Hematopoietic multipotent progenitor cell treated with erythropoietin and hydrocortisone succinate and interleukin-3 and kit ligand, for 8 days (in vitro differentiated cells): ENCODE measurements at regions not wholly inside any gene's neighbourhood (a gene's known extent, or its start where the extent isn't known, plus 50 kb on each side); places are given as distances from the start of the nearest gene placed in this dataset.

Experiments
- DNase-seq: peaks from one replicate; pipeline ENCODE4 v3.0.0-alpha.2; 2015

DNA sequence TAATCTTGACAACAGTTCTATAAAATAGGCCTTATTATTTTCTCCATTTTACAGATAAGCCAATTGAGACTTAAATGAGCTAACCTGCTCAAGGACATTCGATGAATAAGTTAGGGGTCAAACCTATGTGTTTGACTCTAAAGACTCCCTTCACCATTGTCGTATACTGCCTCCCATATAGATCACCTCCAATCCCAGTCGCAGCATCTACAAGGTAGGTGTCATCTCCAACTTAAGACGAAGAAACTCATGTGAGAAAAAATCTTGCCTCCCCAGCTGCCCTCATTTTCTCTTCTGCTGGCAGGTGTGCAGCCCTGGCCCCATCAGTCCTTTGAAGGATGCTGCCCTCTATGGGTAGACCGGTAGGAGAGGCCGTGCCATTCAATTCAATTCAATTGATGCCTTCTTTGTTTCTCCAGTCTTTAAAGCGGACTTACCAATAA, 75.2 kb upstream of the SMARCA2 start:
- DNase-seq: peak; percentile 24

DNA sequence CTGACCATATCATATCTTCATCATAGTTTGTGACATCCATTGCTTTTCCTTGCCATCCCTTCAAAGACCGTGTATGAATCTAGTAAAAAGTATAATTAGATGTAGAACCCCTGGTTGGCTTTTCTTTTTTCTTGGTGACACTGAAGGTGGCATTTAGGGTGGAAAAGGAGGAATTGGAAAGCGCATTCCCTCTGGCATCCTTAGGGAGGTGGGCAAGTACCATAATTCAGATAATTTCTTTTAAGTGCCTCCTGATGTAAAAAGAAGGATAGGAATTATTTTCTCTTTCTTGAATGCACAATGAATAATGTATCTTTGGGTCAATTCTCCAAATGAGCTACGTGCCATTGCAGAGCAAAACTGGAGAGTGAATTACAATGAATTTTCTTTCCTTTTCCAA, 73.2 kb upstream of the SMARCA2 start:
- DNase-seq: peak; percentile 2

DNA sequence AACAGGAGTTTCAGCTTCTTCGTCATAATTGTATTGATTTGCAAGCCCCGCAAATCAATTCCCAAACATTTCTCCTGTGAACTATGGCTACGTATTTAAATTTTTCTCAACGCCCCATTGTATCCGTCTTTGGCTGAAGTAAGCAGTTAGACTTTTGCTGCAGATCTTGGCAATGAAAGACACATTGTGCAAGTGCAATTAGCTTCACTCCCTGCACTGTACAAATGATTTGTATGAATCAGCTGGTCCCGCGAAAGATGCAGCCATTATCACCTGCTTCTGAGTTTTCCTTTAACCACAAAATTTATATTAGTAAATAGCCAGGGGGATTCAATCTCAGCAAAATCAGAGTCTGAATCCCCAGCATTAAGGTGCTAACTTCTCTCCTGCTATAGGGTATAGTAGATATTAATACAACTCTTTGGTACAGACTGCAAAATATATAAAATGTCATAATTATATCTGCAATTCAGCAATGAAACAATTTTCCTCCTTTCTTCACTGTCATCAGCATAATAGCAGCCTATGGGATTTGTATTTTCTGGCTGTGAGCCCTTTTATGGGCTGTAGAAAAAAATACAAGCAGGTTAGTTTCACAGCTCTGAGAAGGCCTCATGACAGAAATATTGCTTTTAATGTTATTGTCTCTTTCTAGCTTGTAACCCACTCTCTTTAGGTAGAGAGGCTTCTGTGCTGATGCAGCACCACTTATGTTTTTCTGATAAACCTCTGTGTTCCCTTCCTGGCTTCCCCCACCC, 68.4 kb upstream of the SMARCA2 start:
- DNase-seq: no peak

DNA sequence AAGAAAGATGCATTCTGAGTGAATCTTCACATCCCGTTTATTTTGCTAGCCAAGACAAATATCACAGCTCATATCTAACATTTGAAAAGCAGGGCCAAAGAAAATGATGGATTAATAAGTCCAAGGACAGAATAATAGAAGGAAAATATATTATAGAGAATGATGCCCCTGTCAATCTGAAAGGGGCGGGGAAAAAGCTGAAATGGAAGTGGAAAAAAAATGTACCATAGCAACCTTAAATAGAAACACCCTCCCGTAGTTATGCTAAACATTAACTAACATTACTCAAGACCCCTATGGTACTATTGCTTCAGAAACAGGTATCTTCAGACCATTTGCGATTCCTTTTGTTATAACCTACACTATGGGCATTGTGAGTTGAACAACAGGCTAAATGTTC, 67.7 kb upstream of the SMARCA2 start:
- no peak for DNase-seq

DNA sequence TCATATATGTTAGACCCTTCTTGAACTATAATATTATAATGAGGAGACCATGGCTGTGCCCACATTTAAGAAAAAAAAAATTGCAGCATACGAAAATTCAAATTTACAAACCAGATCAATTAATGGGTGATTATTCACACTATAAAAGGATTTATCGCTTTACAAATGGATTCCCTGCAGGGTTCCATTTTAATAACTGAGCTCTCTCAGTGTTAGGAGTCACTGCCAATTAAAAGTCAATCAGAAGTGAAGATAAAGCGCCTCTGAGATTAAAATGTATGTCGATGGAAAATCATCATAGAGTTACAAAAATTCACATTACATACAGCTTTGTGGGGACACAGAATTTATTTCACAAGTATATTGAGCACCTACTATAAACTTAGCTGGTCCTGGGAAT, 66.6 kb upstream of the SMARCA2 start:
- DNase-seq: no peak

DNA sequence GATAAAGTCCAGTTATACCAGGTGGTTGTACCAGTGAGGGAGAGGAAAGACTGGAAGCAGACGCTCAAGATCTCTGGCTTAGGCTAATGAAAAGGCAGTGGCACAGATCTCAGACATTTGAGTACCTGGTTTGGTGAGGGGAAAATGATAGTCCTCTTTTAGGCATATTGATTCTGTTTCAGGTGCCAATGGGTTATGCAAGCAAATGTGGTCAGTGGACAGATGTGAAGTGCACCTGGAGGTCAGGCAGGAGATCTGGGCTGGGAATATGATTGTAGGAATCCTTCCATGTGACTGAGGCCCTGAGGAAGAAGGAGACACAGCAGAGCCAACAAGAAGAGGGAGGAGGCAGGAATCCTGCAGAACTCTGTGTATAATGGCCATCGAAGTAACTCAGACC, 63.7 kb upstream of the SMARCA2 start:
- no peak for DNase-seq

DNA sequence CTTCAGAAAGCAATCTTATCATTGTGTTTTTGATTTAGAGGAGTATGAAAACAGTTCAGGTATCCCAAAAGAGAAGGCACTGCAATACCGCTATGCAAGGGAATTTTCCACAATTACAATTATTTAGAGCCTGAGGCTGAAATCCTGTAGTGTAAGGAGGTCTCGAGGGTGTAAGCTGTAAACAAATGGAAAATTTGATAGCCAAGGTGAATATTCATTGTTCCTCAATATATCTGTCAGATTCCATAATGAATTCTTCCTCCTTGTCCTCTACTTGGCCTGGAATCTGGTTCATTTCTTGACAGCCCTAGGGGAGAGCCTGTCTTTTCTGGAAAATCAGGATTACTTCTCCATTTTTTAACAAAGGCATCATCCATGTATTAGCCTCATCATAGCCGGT, 63.1 kb upstream of the SMARCA2 start:
- no peak for DNase-seq

DNA sequence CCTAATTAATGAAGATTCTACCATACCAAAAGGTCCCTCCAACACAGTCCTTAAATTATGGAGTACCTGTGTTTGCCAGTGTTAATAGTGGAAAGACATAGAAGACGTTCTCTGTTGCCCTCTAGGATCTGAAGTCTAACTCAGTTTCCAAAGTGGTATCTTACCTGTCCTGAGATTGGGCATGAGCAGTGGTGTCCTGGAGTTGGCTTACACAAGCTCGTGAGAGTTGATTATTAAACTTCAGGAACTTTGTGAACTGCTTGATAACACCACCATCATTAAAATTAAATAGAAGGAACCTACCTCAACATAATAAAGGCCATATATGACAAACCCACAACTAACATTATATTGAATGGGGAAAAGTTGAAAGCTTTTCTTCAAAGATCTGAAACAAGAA, 60.9 kb upstream of the SMARCA2 start:
- no peak for DNase-seq

DNA sequence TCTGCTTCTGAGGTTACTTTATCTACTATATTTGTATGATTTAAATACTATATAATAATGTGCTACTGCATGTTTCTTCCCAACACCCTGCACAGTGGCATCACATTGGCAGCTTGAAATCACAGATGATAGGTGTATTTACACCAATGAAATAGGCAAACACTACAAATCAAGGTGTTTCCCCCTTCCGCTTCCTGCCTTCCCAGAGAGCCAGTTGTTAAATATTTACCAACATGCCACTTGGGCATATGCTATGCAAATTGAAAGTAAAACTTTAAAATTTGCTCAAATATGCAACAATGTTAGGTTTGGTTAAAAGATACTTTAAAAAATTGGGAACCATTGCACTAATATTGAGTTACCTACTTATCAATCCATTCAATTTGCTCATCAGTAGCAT, 58.2 kb upstream of the SMARCA2 start:
- no peak for DNase-seq

DNA sequence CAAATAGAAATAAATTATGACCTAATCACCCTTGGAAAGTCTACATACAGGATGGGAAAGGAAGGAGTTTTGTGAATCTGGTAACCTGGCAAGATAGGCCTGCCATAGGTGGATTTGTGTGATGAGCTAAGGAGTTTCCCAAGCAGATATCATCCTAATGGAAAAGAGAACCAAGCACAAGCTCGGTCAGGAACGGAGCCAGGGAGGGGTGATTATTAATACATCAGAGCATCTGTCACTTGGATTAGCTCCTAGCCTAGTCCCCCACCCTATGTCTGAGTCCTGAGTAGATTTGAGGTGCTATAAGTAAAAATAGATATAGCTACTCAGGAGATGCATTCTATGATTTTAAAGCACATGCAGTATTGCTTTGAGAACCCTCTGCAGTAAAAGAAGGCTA, 57.3 kb upstream of the SMARCA2 start:
- DNase-seq: no peak

DNA sequence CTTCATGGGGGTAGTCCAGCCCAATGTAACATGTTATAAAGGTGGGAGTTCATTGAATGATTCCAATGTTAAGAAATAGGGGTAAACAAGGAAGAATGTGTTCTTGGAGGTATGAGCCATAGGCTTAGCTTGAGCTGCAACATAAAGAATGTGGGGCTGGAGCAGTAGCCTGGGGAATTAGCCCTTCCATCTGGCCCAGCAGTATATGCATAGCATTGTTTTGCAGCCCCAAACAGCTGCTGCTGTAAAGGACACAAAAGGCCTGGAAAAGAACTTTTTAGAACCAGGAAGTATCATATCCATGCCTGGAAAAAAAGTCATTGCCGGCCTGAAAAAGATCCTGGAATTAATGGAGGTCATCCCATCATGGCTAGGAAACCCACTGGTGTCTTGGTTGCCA, 55.8 kb upstream of the SMARCA2 start:
- no peak for DNase-seq

DNA sequence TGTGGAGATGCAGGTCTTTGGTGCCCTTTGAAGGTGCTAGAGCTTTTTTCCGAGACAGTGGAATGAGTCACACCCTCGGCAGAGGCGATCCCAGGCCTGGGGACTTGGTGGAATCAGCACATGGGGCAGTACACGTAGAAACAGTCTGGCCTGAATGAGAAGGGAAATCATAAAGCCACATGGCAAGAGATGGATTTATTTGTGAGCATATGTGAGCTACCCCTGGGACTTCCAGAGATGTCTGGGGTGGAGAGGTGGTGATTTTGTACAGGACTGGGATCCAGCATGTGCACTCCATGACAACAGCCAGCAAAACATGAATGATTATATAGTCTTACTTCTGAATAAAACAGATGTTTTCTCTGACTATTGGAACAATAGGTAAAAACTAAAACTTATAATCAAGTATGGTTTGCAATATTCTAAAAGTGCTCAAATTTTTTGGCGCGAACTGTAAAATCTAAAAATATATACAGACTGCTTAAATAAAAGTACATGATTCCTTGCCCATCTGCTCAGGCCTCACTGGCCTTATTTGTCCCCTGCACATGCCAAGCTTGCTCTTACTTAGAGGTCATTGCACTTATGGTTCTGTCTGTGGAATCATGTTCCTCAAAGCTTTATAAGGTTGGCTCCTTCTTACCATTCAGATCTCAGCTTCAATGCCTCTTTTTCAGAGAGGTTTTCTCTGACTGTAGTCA, 54.7 kb upstream of the SMARCA2 start:
- no peak for DNase-seq

DNA sequence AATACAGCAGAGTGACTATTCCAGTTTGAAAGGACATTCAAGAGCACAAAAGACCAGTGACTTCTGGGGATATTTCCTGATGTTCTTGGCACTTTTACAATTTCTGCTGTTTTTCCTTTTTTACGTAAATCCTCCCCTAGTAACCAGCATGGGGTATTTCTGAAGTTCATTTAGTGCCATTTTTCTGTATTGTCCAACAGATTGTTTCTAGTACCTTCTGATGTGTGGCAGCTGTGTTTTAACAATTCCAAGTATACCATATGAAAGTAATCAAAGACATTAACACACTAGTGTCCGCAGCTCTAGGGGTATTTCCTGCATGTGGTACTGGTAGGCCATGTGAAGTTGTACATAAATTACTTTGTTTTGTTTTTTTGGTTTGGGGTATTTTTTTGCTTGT, 53.0 kb upstream of the SMARCA2 start:
- DNase-seq: no peak

DNA sequence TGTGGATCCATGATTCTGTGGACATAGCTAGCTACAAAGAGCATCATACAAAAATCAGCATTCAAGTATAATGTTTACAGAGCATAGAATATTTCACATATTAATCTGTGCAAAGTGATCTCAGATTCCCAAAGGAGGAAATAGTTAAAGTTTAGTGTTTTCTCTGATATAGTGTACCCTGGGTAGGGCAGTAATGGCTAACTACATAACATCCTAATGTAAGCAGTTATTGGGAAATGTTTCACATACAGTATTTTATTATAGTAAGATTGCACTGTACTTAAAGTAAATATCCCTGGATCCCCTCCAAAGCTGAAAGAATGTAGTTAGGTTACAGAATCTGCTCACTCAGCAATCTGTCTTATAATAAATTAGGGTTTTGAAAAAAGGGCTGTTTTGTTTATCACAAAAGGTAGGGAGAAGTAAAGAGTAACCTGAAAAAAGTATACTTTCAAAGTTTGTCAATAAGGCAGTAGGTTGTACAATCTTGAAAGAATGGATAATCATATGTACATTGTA, 52.5 kb upstream of the SMARCA2 start:
- no peak for DNase-seq

DNA sequence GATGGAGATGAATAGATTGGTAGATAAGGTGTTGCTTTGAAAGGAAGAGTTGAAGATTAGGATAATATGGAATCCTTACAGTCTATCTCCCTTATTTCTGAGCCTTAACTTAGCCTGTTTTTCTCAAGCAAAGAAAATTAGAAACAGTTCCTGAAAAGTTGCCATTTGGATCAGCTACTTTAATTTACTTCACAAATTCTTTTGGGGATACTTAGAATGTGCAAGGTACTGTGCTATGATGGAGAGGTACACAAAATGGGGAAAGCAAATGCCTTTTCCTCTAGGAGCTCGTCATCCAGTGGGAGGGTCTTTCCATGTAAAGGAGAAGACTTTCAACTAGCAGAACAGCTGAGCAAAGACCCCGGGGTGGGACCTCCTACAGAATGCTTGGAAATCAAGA, 51.1 kb upstream of the SMARCA2 start:
- DNase-seq: no peak
